ENCODE measurements at regions not wholly inside any gene's neighbourhood (a gene's known extent, or its start where the extent isn't known, plus 50 kb on each side); places are given as distances from the start of the nearest gene placed in this dataset.

DNA sequence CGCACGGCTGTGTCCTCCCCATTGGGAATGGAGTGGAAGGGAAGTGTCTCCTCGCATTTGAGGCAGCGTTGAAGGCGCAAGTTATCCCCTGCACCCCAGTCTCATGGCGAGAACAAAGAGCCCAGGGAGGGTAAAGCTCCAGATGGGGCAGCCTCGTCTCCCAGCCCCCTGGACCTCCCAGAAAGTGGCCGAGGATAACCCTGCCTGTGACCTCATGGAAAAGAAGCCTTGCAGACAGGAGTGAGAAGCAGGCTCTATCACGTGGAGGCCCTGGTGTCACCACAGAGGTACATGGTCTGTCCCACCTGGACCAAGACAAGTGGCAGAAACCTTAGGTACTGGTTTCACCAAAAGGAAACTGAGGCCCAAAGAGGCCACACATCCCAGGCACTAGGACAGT, 134.8 kb upstream of the RPS6KA2 start:
- BruUV-seq (replicated peaks), result no TSS peak
- TF ChIP-seq CTCF (IDR thresholded peaks at IDR 0.05; ENCODE audit: unreplicated experiment), result no peak
- no peak overlapping the region for H3K4me3 Mint-ChIP-seq (ENCODE audit: low read depth, unreplicated experiment)
- CTCF ChIA-PET, result no interaction called here
- peaks cover 38% of the 10 kb centered on the region for H3K27me3 Mint-ChIP-seq (ENCODE audit: unreplicated experiment)
- no peak overlapping the region for H3K27ac Mint-ChIP-seq (ENCODE audit: unreplicated experiment)
- H3K36me3 Mint-ChIP-seq (ENCODE audit: insufficient read depth, unreplicated experiment), result no peaks in the 10 kb centered on the region
- H3K4me1 Mint-ChIP-seq (ENCODE audit: low read depth, unreplicated experiment), result peaks cover 10% of the 10 kb centered on the region
- H3K9me3 Mint-ChIP-seq (ENCODE audit: low read depth, unreplicated experiment), result no peaks in the 10 kb centered on the region
- no peak for DNase-seq
- intact Hi-C loops (cut with micrococcal nuclease; ENCODE audit: unreplicated experiment), result no loop called here

DNA sequence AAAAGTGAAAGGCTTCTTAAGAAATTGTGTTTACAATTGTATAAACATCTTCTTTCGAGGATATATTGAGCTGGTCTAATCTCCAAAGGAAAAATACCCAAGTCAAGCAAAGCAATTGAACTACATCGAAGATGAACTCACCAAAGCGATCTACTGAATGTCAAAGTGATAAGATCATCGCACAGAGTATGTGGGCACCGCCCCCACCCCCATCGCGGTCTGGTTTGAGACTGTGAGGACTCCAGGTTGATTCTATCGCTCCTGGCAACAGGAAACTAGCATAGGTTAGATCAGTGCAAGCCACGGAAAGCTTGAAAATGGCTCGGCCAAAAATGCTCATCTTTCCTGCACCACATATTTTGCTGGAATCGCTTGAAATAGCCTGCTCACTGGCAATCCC, 133.2 kb upstream of the RPS6KA2 start:
- Mint-ChIP-seq H3K27ac (ENCODE audit: unreplicated experiment) (no peak overlapping the region), H3K9me3 (ENCODE audit: low read depth, unreplicated experiment) (no peaks in the 10 kb centered on the region), H3K4me1 (ENCODE audit: low read depth, unreplicated experiment) (peaks cover 11% of the 10 kb centered on the region), H3K27me3 (ENCODE audit: unreplicated experiment) (peaks cover 41% of the 10 kb centered on the region), H3K4me3 (ENCODE audit: low read depth, unreplicated experiment) (no peak overlapping the region), H3K36me3 (ENCODE audit: insufficient read depth, unreplicated experiment) (no peaks in the 10 kb centered on the region)
- CTCF ChIA-PET, result no interaction called here
- intact Hi-C loops (cut with micrococcal nuclease; ENCODE audit: unreplicated experiment), result no loop called here
- TF ChIP-seq CTCF (IDR thresholded peaks at IDR 0.05; ENCODE audit: unreplicated experiment), result no peak
- BruUV-seq (replicated peaks), result no TSS peak
- no peak for DNase-seq

- H3K4me3 Mint-ChIP-seq (ENCODE audit: low read depth, unreplicated experiment), result no peak overlapping the region
These were observed 131.2 kb upstream of the RPS6KA2 start for GRCh38 chr6:166758136-166758704.

DNA sequence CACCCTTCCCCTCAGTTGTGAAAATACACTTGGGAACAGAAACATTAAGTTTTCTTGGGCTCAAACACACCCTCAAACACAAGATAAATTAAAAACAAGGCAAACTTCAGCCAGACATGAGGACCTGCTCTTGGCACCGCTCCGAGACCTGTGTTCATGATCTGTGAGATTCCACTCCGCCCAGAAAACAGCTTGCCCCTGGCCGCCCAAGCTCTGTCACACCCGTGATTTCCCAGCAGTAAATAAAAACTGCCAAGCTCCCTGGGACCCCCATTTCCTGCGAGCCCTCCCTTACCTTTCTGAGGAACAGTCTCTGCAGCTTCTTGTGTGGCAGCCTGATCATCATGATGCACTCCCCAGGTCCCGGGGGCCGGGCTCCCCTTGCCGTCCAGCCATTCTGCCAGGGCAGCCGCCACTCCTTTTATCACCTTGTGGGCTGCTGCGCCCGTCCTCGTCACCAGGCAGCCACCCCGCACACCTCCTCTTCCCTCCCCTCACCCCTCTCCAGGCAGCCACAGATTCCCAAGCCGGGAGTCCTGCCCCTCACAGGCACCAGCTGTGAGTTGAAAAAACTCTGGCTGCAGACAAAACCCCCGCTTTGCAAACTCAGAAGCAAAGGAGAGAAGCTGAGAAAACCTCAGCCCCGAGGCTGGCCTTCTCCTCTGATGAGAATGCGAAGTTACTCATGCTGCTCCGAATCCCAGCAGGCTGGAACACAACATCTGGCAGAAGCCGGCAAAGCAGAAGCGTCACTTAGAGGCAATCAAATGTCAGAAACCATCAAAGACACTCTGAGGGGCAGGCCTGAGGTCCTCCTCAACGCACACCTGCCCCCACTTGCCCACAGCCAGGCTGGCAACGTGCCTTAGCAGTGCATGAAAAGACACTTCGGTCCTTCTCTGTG, 130.4 kb upstream of the RPS6KA2 start:
- no peak for DNase-seq
- TF ChIP-seq CTCF (IDR thresholded peaks at IDR 0.05; ENCODE audit: unreplicated experiment), result no peak
- H3K27ac Mint-ChIP-seq (ENCODE audit: unreplicated experiment), result no peak overlapping the region
- no peaks in the 10 kb centered on the region for H3K36me3 Mint-ChIP-seq (ENCODE audit: insufficient read depth, unreplicated experiment)
- H3K4me1 Mint-ChIP-seq (ENCODE audit: low read depth, unreplicated experiment), result peaks cover 11% of the 10 kb centered on the region
- peak overlapping the region; percentile 35 for H3K4me3 Mint-ChIP-seq (ENCODE audit: low read depth, unreplicated experiment)
- CTCF ChIA-PET, result interaction anchor here (0.7 kb wide), 1 partner anchor 1172 kb away, joined by 3 read pairs; no protein-coding TSS in a partner anchor
- H3K27me3 Mint-ChIP-seq (ENCODE audit: unreplicated experiment), result peaks cover 41% of the 10 kb centered on the region
- no TSS peak for BruUV-seq (replicated peaks)
- intact Hi-C loops (cut with micrococcal nuclease; ENCODE audit: unreplicated experiment), result no loop called here
- H3K9me3 Mint-ChIP-seq (ENCODE audit: low read depth, unreplicated experiment), result no peaks in the 10 kb centered on the region

More at GRCh38 chr6:166758136-166758704, 131.2 kb upstream of the RPS6KA2 start:
- no peak for TF ChIP-seq CTCF (IDR thresholded peaks at IDR 0.05; ENCODE audit: unreplicated experiment)
- no TSS peak for BruUV-seq (replicated peaks)
- Mint-ChIP-seq H3K9me3 (ENCODE audit: low read depth, unreplicated experiment) (no peaks in the 10 kb centered on the region), H3K27ac (ENCODE audit: unreplicated experiment) (no peak overlapping the region), H3K4me1 (ENCODE audit: low read depth, unreplicated experiment) (peaks cover 11% of the 10 kb centered on the region), H3K27me3 (ENCODE audit: unreplicated experiment) (peaks cover 41% of the 10 kb centered on the region), H3K36me3 (ENCODE audit: insufficient read depth, unreplicated experiment) (no peaks in the 10 kb centered on the region)
- no peak for DNase-seq
- intact Hi-C loops (cut with micrococcal nuclease; ENCODE audit: unreplicated experiment), result no loop called here
- CTCF ChIA-PET, result interaction anchor here (0.7 kb wide), 1 partner anchor 1172 kb away, joined by 3 read pairs; no protein-coding TSS in a partner anchor

Data from Calu3 (cell line).